ENCODE measurements at regions not wholly inside any gene's neighbourhood (a gene's known extent, or its start where the extent isn't known, plus 50 kb on each side); places are given as distances from the start of the nearest gene placed in this dataset.

DNA sequence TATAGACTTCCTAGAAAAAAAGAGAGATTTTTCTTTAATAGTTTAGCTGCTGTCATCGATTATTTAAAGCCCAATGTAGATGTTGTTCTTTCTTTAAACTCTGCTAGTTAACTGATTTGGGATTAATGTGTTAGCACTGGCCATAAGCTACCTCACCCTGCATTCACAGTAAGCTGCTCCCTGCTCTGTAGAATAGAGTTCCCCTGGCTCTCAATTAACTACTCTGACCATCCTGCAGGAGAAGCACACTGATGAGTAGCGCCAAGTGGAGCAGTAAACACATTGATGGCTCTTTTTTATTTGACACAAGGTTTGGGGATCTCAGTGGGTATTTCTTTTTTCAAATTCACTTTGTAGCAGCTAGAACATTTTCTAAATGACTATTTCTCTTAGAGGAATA, 807.9 kb upstream of the ZNF608 start:
- TF ChIP-seq, protein P1, sequence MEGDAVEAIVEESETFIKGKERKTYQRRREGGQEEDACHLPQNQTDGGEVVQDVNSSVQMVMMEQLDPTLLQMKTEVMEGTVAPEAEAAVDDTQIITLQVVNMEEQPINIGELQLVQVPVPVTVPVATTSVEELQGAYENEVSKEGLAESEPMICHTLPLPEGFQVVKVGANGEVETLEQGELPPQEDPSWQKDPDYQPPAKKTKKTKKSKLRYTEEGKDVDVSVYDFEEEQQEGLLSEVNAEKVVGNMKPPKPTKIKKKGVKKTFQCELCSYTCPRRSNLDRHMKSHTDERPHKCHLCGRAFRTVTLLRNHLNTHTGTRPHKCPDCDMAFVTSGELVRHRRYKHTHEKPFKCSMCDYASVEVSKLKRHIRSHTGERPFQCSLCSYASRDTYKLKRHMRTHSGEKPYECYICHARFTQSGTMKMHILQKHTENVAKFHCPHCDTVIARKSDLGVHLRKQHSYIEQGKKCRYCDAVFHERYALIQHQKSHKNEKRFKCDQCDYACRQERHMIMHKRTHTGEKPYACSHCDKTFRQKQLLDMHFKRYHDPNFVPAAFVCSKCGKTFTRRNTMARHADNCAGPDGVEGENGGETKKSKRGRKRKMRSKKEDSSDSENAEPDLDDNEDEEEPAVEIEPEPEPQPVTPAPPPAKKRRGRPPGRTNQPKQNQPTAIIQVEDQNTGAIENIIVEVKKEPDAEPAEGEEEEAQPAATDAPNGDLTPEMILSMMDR (IDR thresholded peaks at IDR 0.05), result no peak
- TF ChIP-seq, protein P2, sequence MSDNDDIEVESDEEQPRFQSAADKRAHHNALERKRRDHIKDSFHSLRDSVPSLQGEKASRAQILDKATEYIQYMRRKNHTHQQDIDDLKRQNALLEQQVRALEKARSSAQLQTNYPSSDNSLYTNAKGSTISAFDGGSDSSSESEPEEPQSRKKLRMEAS (IDR thresholded peaks at IDR 0.05), result no peak
- no peak for TF ChIP-seq PHF8 (IDR thresholded peaks at IDR 0.05; ENCODE audit: borderline replicate concordance, low read depth)
- TF ChIP-seq, protein P3, sequence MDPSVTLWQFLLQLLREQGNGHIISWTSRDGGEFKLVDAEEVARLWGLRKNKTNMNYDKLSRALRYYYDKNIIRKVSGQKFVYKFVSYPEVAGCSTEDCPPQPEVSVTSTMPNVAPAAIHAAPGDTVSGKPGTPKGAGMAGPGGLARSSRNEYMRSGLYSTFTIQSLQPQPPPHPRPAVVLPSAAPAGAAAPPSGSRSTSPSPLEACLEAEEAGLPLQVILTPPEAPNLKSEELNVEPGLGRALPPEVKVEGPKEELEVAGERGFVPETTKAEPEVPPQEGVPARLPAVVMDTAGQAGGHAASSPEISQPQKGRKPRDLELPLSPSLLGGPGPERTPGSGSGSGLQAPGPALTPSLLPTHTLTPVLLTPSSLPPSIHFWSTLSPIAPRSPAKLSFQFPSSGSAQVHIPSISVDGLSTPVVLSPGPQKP (IDR thresholded peaks at IDR 0.05; ENCODE audit: low read depth, low read length), result no peak
- TF ChIP-seq ESRRA (IDR thresholded peaks at IDR 0.05; ENCODE audit: borderline replicate concordance, low read length), result no peak
- no peak for TF ChIP-seq CEBPB (IDR thresholded peaks at IDR 0.05)
- no peak for TF ChIP-seq RFX5 (IDR thresholded peaks at IDR 0.05)
- no peak for TF ChIP-seq ZC3H11A (IDR thresholded peaks at IDR 0.05)
- no peak for TF ChIP-seq JUN (IDR thresholded peaks at IDR 0.05)
